PC-3 (cell line): ENCODE measurements at regions not wholly inside any gene's neighbourhood (a gene's known extent, or its start where the extent isn't known, plus 50 kb on each side); places are given as distances from the start of the nearest gene placed in this dataset.

ENCODE experiments used
- ATAC-seq: fragments of 200-7000 bp; cut with Tn5 transposase; 2 replicates; pipeline ENCODE4 v1.9.1; 2020; ENCODE audit warnings: mild to moderate bottlenecking, moderate library complexity
- BruUV-seq: library from RNA; stranded (reverse); fragments of 400-500 nt; replicated peaks from 2 replicates; lab custom pipeline; 2021; lab: Mats Ljungman, UMichigan
- CTCF ChIA-PET: fragments of 300-600 bp; sonication (Branson Sonifier 250); formaldehyde crosslinking; loops from one replicate; lab custom pipeline; 2022; ENCODE audit warnings: antibody characterized with exemption; lab: Charles Lee
- POLR2A ChIA-PET: fragments of 300-600 bp; sonication (Branson Sonifier 250); formaldehyde crosslinking; loops from one replicate; lab custom pipeline; 2022; ENCODE audit warnings: antibody characterized with exemption; ENCODE audit not compliant: unreplicated experiment; lab: Charles Lee
- DNase-seq: peaks from one replicate; pipeline ENCODE4 v3.0.0-alpha.2; 2015
- H2AFZ ChIP-seq: fragments of 300-600 bp; sonication (generic); 2 replicates; pipeline ENCODE4 v1.6.0; 2016; ENCODE audit warnings: antibody characterized with exemption, low read length
- H3F3A ChIP-seq: fragments of 300-600 bp; sonication (generic); one replicate; pipeline ENCODE4 v1.6.0; 2017; ENCODE audit warnings: antibody characterized with exemption, low read length, control low read depth, mild to moderate bottlenecking; ENCODE audit not compliant: unreplicated experiment
- H3K27ac ChIP-seq: fragments of 300-600 bp; sonication (generic); 2 replicates; pipeline ENCODE4 v1.5.1; 2016; ENCODE audit warnings: mild to moderate bottlenecking, low read length
- H3K27me3 ChIP-seq: fragments of 300-600 bp; sonication (generic); 2 replicates; pipeline ENCODE4 v1.6.1; 2016; ENCODE audit warnings: low read length, mixed read lengths
- H3K36me3 ChIP-seq: fragments of 300-600 bp; sonication (generic); 2 replicates; pipeline ENCODE4 v1.6.1; 2016; ENCODE audit warnings: low read depth, mixed run types, low read length, mixed read lengths
- H3K4me1 ChIP-seq: fragments of 300-600 bp; sonication (generic); 2 replicates; pipeline ENCODE4 v1.5.1; 2016; ENCODE audit warnings: low read length; ENCODE audit not compliant: insufficient read depth
- H3K4me2 ChIP-seq: fragments of 300-600 bp; sonication (generic); 2 replicates; pipeline ENCODE4 v1.6.0; 2016; ENCODE audit warnings: low read length
- H3K4me3 ChIP-seq: fragments of 300-600 bp; sonication (generic); 2 replicates; pipeline ENCODE4 v1.5.1; 2016; ENCODE audit warnings: mild to moderate bottlenecking, low read length, mixed read lengths
- H3K79me2 ChIP-seq: fragments of 300-600 bp; sonication (generic); 2 replicates; pipeline ENCODE4 v1.6.1; 2017; ENCODE audit warnings: low read length, mixed read lengths
- H3K9ac ChIP-seq: fragments of 300-600 bp; sonication (generic); 2 replicates; pipeline ENCODE4 v1.6.0; 2016; ENCODE audit warnings: mild to moderate bottlenecking, low read length
- H3K9me2 ChIP-seq: fragments of 300-600 bp; sonication (generic); replicated peaks from 2 replicates; pipeline ENCODE4 v1.6.1; 2016; ENCODE audit warnings: mixed run types, low read length, mixed read lengths
- H3K9me3 ChIP-seq: fragments of 300-600 bp; sonication (generic); 2 replicates; pipeline ENCODE4 v1.6.1; 2016; ENCODE audit warnings: low read length, mixed read lengths
- H4K20me1 ChIP-seq: fragments of 300-600 bp; sonication (generic); 2 replicates; pipeline ENCODE4 v1.6.1; 2016; ENCODE audit warnings: low read length, mixed read lengths
- CTCF ChIP-seq: fragments of 300-600 bp; sonication (generic); conservative IDR thresholded peaks from 2 replicates; pipeline ENCODE4 v1.5.1; 2017; ENCODE audit warnings: antibody characterized with exemption, low read depth, mild to moderate bottlenecking, low read length
- EZH2 ChIP-seq: fragments of 300-600 bp; sonication (generic); IDR thresholded peaks from one replicate; pipeline ENCODE4 v1.6.1; 2017; ENCODE audit warnings: antibody characterized with exemption, mild to moderate bottlenecking, low read length; ENCODE audit not compliant: unreplicated experiment
- EZH2phosphoT487 ChIP-seq: fragments of 300-600 bp; sonication (generic); IDR thresholded peaks from 2 replicates; pipeline ENCODE4 v1.6.1; 2018; ENCODE audit warnings: mild to moderate bottlenecking, antibody characterized with exemption, low read length, borderline replicate concordance
- intact Hi-C: fragments of 100-400 bp; cut with micrococcal nuclease; formaldehyde crosslinking; loops from 2 replicates; pipeline ENCODE4 v1.9.0; 2023

- H3K4me1 ChIP-seq: no peaks in the 10 kb centered on the region
- no peak overlapping the region for H3K4me2 ChIP-seq
- DNase-seq (no peak), ATAC-seq (no peak)
- no peak overlapping the region for H3K9ac ChIP-seq
- no peaks in the 10 kb centered on the region for H3K9me2 ChIP-seq
- BruUV-seq: no TSS peak
- POLR2A ChIA-PET: no interaction called here
- no peak overlapping the region for H2AFZ ChIP-seq
- no peak overlapping the region for H3K4me3 ChIP-seq
- no peaks in the 10 kb centered on the region for H3K9me3 ChIP-seq
- no peaks in the 10 kb centered on the region for H4K20me1 ChIP-seq
- no peaks in the 10 kb centered on the region for H3F3A ChIP-seq
- no peaks in the 10 kb centered on the region for H3K79me2 ChIP-seq
- peaks cover 17% of the 10 kb centered on the region; the same call in 1 of the 2 replicates for H3K27me3 ChIP-seq
- intact Hi-C loops: no loop called here
- TF ChIP-seq EZH2phosphoT487 (no peak), EZH2 (no peak), CTCF (no peak)
- CTCF ChIA-PET: no interaction called here
- H3K27ac ChIP-seq: no peak overlapping the region
- H3K36me3 ChIP-seq: no peaks in the 10 kb centered on the region
Observed at GRCh38 chr1:101508913-101509312, 272.1 kb downstream of the S1PR1 start.

- Histone ChIP-seq H3K9ac (no peak overlapping the region), H3K9me2 (no peaks in the 10 kb centered on the region), H2AFZ (no peak overlapping the region), H3K27ac (no peak overlapping the region), H3F3A (no peaks in the 10 kb centered on the region), H3K4me2 (no peak overlapping the region), H3K9me3 (no peaks in the 10 kb centered on the region), H3K36me3 (no peaks in the 10 kb centered on the region), H3K27me3 (peaks cover 17% of the 10 kb centered on the region; the same call in 1 of the 2 replicates), H3K79me2 (no peaks in the 10 kb centered on the region), H3K4me3 (no peak overlapping the region), H4K20me1 (no peaks in the 10 kb centered on the region), H3K4me1 (no peaks in the 10 kb centered on the region)
- POLR2A ChIA-PET: interaction anchor here (0.7 kb wide), 1 partner anchor 11 kb away, joined by 3 read pairs; no protein-coding TSS in a partner anchor
- no peak for DNase-seq
- TF ChIP-seq EZH2phosphoT487: no peak
- no peak for TF ChIP-seq CTCF
- TF ChIP-seq EZH2: no peak
- CTCF ChIA-PET: no interaction called here
- BruUV-seq: no TSS peak
- ATAC-seq: no peak
- intact Hi-C loops: no loop called here
Observed at GRCh38 chr1:101509370-101509769, 272.6 kb downstream of the S1PR1 start.

- ChIA-PET CTCF (no interaction called here), POLR2A (no interaction called here)
- no peak overlapping the region for H2AFZ ChIP-seq
- H3K27ac ChIP-seq: no peak overlapping the region
- no peaks in the 10 kb centered on the region for H3F3A ChIP-seq
- H3K4me2 ChIP-seq: no peak overlapping the region
- H3K79me2 ChIP-seq: no peaks in the 10 kb centered on the region
- H3K4me3 ChIP-seq: no peak overlapping the region
- no peaks in the 10 kb centered on the region for H3K9me2 ChIP-seq
- no TSS peak for BruUV-seq
- H3K4me1 ChIP-seq: no peaks in the 10 kb centered on the region
- no peak for TF ChIP-seq EZH2phosphoT487
- no peak for TF ChIP-seq EZH2
- no peak for TF ChIP-seq CTCF
- H3K27me3 ChIP-seq: peaks cover 17% of the 10 kb centered on the region; the same call in 1 of the 2 replicates
- no peaks in the 10 kb centered on the region for H3K9me3 ChIP-seq
- no peak for DNase-seq
- H4K20me1 ChIP-seq: no peaks in the 10 kb centered on the region
- ATAC-seq: no peak
- intact Hi-C loops: no loop called here
- no peak overlapping the region for H3K9ac ChIP-seq
- no peaks in the 10 kb centered on the region for H3K36me3 ChIP-seq
Observed at GRCh38 chr1:101511202-101511891, 274.5 kb downstream of the S1PR1 start.
